SH-SY5Y (cell line): ENCODE measurements at regions not wholly inside any gene's neighbourhood (a gene's known extent, or its start where the extent isn't known, plus 50 kb on each side); places are given as distances from the start of the nearest gene placed in this dataset.

Experiments
- GATA2 ChIP-seq: IDR thresholded peaks from 2 replicates; pipeline ENCODE4 v1.6.1; 2011; ENCODE audit warnings: mild to moderate bottlenecking, low read depth, low read length
- GATA3 ChIP-seq: IDR thresholded peaks from 2 replicates; pipeline ENCODE4 v1.6.1; 2011; ENCODE audit warnings: low read depth, mild to moderate bottlenecking, low read length, moderate library complexity

DNA sequence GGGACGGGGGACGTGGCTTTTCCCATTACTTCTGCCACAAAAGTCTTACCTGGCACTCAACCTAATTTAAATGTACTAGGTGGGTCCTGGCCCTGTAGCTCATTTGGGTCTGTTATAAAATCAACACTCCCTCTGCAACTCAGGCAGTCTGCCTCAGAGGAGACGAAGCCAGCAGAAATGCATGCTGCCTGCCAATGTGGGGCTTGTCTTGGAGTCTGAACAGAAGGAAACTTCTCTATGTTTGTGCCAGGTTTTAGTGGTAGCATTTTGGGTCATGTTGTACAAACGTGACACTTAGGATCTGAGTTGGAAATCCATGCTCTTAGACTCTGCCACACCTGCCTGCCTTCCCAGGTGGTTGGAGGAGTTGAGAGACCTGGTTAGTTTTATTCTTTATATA is 292.5 kb upstream of the FAM98A start:
- TF ChIP-seq GATA3 (no peak), GATA2 (no peak)
